Inflammatory macrophage (primary cell): ENCODE measurements at regions not wholly inside any gene's neighbourhood (a gene's known extent, or its start where the extent isn't known, plus 50 kb on each side); places are given as distances from the start of the nearest gene placed in this dataset.
"Not testable (repeated sequence)": the region's sequence is repeated elsewhere in the genome, so short reads cannot be mapped to it uniquely, and the experiment has no call there.

ENCODE experiments used
- DNase-seq, 2 donors: peaks; one replicate each; pipeline ENCODE4 v3.0.0-alpha.2; 2020 to 2022

GRCh38 chr12:125797421-125798175 lies 732.4 kb downstream of the AACS start:
- no peak for DNase-seq

GRCh38 chr12:125804660-125805059 lies 739.4 kb downstream of the AACS start:
- DNase-seq: no peak

GRCh38 chr12:125824276-125824675 lies 759.0 kb downstream of the AACS start:
- DNase-seq: no peak

- DNase-seq: no peak
Observed at GRCh38 chr12:125835852-125836251, 770.6 kb downstream of the AACS start.

GRCh38 chr12:125836647-125837046 lies 771.4 kb downstream of the AACS start:
- no peak for DNase-seq

GRCh38 chr12:125841332-125841731 lies 776.1 kb downstream of the AACS start:
- DNase-seq: no peak

GRCh38 chr12:125852116-125852515 lies 786.9 kb downstream of the AACS start:
- DNase-seq: no peak

- DNase-seq: no peak
Observed at GRCh38 chr12:125852679-125853078, 787.4 kb downstream of the AACS start.

GRCh38 chr12:125853670-125854069 lies 788.4 kb downstream of the AACS start:
- no peak for DNase-seq

GRCh38 chr12:125856366-125856765 lies 791.1 kb downstream of the AACS start:
- no peak for DNase-seq

- no peak for DNase-seq
Observed at GRCh38 chr12:125856896-125857295, 791.7 kb downstream of the AACS start.

- no peak for DNase-seq
Observed at GRCh38 chr12:125860672-125861288, 795.5 kb downstream of the AACS start.

- no peak for DNase-seq
Observed at GRCh38 chr12:125861299-125862281, 796.4 kb downstream of the AACS start.

- not testable (repeated sequence) for DNase-seq
Observed at GRCh38 chr12:125865236-125865635, 800.0 kb downstream of the AACS start.

GRCh38 chr12:125871811-125872594 lies 806.8 kb downstream of the AACS start:
- DNase-seq: no peak

GRCh38 chr12:125873016-125873415 lies 807.8 kb downstream of the AACS start:
- no peak for DNase-seq

GRCh38 chr12:125878483-125878882 lies 813.2 kb downstream of the AACS start:
- DNase-seq: no peak

GRCh38 chr12:125882141-125882540 lies 816.9 kb downstream of the AACS start:
- DNase-seq: no peak

- no peak for DNase-seq
Observed at GRCh38 chr12:125888921-125889320, 823.7 kb downstream of the AACS start.

GRCh38 chr12:125889742-125890141 lies 824.5 kb downstream of the AACS start:
- DNase-seq: no peak

- DNase-seq: no peak
Observed at GRCh38 chr12:125890366-125890905, 825.2 kb downstream of the AACS start.

GRCh38 chr12:125890971-125891370 lies 825.7 kb downstream of the AACS start:
- DNase-seq: no peak
